Umbilical cord (tissue), 1 donor: ENCODE measurements at regions not wholly inside any gene's neighbourhood (a gene's known extent, or its start where the extent isn't known, plus 50 kb on each side); places are given as distances from the start of the nearest gene placed in this dataset.
A peak's percentile ranks its signal among the peaks of the same experiment; 100 is the strongest.

Experiments
- DNase-seq: peaks from one replicate; pipeline ENCODE4 v3.0.0-alpha.2; 2015; ENCODE audit warnings: low spot score

DNA sequence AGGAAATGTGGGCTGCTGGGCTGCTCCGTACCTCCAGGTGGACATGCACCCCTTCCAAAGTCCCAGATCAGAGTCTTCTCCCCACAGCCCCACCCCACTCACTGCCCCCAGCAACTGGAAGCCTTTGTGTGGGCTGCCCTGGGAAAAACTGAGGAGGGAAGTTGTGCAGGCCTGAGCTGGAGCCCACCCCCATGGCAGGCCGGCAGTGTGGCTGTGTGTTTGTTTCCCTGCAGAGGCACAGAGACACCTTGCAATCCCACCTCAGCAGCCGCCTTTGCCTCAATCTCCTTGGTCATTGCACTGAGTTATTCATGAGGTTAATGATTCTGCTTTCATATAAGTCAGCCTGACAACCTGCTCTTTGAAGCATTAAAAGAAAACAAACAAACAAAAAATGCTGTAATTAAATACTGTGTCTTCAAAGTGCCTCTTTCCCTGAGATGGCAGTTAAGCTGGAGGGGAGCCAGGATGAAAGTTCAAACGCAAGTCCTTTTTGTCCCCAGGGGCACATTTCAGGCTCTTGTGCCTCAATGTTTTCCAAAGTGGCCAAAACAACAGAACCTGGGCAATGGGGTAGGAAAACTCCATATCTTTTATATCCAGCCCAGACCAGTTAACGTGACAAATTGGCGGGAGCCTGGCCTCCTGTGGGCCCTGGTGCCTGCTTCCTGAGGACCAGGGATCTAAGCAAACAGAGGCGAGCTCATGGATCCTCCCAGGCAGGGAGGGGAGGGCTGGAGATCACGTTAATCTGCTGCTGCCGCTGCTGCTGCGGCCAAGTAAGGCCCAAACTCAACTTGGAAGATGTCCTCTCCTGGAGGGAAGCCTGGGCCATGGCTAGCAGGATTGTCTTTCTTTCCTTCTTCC, 51.9 kb upstream of the TSPAN11 start:
- DNase-seq = peak; percentile 26

GRCh38 chr12:30870491-30871265, 55.9 kb upstream of the TSPAN11 start:
- DNase-seq = no peak

DNA sequence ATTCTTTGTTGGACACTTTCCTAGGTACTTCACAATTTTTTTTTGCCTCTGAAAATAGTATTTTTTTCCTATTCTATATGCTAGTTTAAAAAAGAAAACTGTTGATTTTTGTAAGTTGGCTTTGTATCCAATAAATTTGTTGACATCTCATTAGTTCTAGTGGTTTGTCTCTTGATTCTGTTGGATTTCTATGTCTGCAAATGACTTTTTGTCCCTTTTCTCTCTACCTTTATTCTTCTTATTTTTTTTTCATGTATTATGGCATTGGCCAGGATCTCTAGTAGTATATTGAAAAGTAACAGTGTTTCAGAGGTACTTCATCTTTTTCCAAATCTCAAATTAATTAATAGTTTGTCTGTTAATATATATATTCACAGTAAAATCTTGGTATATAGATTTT, 59.1 kb upstream of the TSPAN11 start:
- no peak for DNase-seq

DNA sequence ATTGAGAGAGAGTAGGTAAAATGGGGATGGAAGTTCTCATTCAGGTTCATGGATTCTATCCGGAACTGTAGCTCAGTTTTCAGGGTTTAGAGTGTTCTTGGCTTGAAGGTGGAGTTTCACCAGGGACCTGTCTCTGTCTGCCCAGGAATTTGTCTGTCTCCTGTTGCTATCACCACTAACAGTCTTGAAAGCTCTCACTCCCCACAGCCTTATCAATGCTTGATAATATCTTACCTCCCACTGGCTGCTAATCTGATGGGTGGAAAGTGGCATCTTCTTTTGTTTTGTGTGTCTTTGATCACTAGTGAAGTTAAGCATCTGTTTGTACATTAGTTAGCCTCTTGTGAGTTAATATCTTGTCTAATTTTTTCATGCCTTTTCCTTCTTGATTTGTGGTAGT, 60.3 kb upstream of the TSPAN11 start:
- DNase-seq = no peak

- no peak for DNase-seq
Measured at GRCh38 chr12:30863839-30864238, 62.7 kb upstream of the TSPAN11 start.

DNA sequence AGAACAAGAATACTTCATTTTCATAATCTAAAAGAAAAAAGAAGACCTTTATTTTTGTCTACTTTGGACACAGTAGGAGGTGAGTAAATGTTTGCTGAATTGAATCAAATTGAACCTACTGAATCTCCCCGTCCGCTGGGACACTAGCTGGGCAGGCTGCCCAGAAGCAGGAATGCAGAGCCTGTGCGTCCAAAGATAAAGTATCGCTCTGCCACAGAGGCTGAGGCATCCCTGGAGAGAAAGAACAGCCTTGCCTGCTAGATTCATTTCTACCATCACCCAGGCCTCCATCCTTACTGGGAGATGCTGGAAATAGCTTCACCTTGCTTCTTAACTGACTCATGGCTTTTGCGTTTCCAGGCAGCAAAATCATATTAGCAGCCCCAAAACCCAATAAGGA, 64.1 kb upstream of the TSPAN11 start:
- peak; percentile 35 for DNase-seq

GRCh38 chr12:30859226-30859625, 67.3 kb upstream of the TSPAN11 start:
- DNase-seq = no peak

GRCh38 chr12:30858471-30858870, 68.1 kb upstream of the TSPAN11 start:
- no peak for DNase-seq

GRCh38 chr12:30853561-30854133, 72.9 kb upstream of the TSPAN11 start:
- DNase-seq = no peak

- no peak for DNase-seq
Measured at GRCh38 chr12:30850684-30851083, 75.9 kb upstream of the TSPAN11 start.

DNA sequence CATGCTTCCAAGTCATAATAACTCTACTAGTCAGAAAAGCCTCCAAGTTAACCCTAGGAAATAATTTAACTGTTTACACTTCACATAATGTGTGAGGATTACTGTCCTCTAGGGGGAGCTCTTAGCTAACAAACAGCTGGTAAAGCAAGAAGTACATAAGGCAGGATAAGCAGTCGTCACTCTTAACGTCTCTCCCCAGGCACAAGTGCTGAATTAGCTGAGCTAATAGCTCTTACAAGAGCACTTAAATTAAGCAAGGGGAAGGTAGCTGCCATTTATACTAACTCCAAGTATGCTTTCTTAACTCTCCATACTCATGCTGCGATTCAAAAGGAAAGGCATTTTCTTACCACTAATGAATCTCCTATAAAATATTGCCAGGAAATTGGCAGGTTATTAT, 79.3 kb upstream of the TSPAN11 start:
- DNase-seq = peak; percentile 34

- no peak for DNase-seq
Measured at GRCh38 chr12:30846776-30847175, 79.8 kb upstream of the TSPAN11 start.

DNA sequence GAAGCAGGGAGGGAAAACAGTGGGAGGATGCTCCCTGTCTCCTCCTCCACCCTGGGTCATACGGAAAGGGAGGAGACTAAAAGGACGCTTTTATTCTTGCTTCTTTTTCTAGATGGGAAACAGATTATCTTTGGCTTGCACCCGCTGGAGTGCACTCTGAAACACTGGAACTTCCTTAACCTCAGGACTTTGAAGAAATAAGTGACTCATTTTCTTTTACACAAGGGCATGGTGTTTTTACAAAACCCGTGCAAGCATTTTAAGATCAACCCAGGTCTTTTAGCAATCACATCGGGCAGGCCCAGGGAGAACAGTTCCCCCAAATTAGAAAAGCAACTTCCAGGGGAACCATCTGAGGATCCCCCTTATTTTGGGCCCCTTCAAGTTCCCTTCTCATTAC, 80.9 kb upstream of the TSPAN11 start:
- no peak for DNase-seq

- DNase-seq = no peak
Measured at GRCh38 chr12:30843211-30843610, 83.3 kb upstream of the TSPAN11 start.

DNA sequence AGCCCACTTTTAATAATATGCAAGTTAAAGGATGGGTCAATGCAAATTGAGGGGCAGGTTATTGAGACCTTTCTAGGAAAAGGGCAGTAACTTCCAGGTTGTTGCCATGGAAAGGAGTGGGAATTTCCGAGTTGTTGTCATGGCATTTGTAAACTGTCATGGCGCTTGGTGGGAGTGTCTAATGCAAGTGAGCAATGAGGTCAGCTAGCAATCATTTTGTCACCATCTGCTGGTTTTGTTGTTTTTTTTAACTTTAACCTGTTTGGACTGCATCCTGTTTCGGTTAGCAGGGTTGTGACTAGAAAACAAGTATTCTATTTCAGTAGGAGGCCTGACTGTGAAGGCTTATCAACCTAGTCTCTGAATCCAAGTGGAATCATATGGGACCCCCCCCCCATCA, 85.8 kb upstream of the TSPAN11 start:
- no peak for DNase-seq

- no peak for DNase-seq
Measured at GRCh38 chr12:30839643-30840220, 85.0 kb upstream of the CAPRIN2 start.

DNA sequence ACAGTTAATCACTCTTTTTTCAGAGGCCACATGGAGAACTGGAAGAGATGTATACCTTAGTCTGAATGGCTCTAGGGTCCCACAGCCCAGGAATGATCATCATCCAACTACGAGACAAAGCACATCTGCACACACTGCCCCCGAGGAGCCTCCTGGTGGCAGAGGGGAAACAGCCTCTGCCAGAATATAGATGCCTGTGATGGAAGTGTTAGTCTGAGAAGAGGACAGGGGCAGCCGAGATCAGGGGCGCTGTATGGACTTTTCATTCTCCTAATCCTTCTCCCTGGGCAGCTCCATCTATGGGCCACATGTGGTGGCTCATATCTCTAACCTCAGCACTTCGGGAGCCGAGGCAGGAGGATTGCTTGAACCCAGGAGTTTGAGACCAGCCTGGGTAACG, 82.8 kb upstream of the CAPRIN2 start:
- no peak for DNase-seq

- no peak for DNase-seq
Measured at GRCh38 chr12:30836656-30837445, 82.1 kb upstream of the CAPRIN2 start.

- DNase-seq = no peak
Measured at GRCh38 chr12:30835216-30835615, 80.5 kb upstream of the CAPRIN2 start.

GRCh38 chr12:30830751-30831150, 76.0 kb upstream of the CAPRIN2 start:
- DNase-seq = no peak

DNA sequence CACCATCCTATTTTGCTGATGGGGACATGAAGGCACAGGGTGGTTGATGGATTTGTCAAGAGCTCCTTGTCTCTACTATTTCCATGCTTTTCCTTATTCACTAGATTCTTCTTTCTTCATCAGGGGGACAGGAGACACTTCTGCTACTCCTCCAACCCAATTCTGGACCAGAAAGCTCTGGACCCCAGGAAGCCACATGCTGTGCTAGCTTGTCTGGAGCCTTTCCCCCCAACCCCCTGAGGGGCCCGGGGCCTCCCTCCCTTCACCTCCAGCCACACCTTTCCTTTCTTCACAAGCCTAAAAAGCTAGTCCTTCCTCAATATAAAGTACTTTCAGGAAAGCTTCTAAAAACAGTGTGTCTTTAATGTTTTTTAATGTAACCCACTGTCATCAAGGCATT, 75.1 kb upstream of the CAPRIN2 start:
- DNase-seq = no peak
